A673 (cell line): ENCODE measurements at regions not wholly inside any gene's neighbourhood (a gene's known extent, or its start where the extent isn't known, plus 50 kb on each side); places are given as distances from the start of the nearest gene placed in this dataset.

Experiments
- EZH2 ChIP-seq: fragments of 200-600 bp; sonication (generic); IDR thresholded peaks from 2 replicates; pipeline ENCODE4 v1.6.1; 2017; ENCODE audit warnings: borderline replicate concordance, low read depth, mild to moderate bottlenecking, mixed read lengths, antibody characterized with exemption, low read length; ENCODE audit not compliant: poor library complexity, severe bottlenecking
- TF ChIP-seq, protein P1 (sequence below): fragments of 300-800, 200-600 bp; sonication (generic); conservative IDR thresholded peaks from 2 replicates; pipeline ENCODE4 v1.5.1; 2017; ENCODE audit warnings: low read depth, mild to moderate bottlenecking, antibody characterized with exemption, low read length, moderate library complexity, mixed read lengths

DNA sequence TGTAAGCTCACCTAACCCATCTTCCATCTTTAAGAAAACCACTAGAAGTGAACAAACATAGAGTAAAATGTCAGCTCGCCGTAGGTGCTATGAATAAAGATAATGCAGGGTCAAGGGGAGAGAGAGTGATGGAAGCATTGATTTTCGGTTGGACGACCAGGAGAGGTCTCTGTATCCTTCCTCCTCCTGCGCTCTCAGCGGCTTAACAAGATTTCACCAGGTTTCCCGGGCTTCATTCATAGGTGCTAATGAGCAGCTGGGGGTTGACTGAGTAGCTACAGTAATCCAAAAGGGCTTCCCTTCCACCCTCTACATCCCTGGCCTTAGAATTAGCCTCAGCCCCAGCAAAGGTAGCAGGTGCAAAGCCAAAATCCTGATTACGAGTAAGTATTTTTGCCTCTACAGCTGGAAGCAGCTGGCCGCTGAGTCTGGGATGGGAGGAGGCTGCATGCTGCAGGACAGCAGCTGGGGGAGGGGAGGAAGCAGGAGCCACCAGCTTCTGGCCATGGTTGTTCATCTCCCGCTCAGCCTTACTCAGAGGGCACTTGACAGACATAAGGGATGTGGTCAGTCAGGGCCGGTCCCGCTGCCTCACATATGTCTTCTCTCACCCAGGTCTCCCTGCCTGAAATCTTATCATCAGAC lies 112.0 kb upstream of the IL12B start:
- TF ChIP-seq, protein P1, sequence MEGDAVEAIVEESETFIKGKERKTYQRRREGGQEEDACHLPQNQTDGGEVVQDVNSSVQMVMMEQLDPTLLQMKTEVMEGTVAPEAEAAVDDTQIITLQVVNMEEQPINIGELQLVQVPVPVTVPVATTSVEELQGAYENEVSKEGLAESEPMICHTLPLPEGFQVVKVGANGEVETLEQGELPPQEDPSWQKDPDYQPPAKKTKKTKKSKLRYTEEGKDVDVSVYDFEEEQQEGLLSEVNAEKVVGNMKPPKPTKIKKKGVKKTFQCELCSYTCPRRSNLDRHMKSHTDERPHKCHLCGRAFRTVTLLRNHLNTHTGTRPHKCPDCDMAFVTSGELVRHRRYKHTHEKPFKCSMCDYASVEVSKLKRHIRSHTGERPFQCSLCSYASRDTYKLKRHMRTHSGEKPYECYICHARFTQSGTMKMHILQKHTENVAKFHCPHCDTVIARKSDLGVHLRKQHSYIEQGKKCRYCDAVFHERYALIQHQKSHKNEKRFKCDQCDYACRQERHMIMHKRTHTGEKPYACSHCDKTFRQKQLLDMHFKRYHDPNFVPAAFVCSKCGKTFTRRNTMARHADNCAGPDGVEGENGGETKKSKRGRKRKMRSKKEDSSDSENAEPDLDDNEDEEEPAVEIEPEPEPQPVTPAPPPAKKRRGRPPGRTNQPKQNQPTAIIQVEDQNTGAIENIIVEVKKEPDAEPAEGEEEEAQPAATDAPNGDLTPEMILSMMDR: no peak
- no peak for TF ChIP-seq EZH2
